GM12864 (cell line): ENCODE measurements at regions not wholly inside any gene's neighbourhood (a gene's known extent, or its start where the extent isn't known, plus 50 kb on each side); places are given as distances from the start of the nearest gene placed in this dataset.

ENCODE experiments used
- DNase-seq: peaks from one replicate; pipeline ENCODE4 v3.0.0-alpha.2; 2011; ENCODE audit warnings: low read depth
- H3K4me3 ChIP-seq: 2 replicates; pipeline ENCODE4 v1.5.1; 2011; ENCODE audit warnings: mild to moderate bottlenecking, low read depth, low read length, control low read depth
- CTCF ChIP-seq: IDR thresholded peaks from 2 replicates; pipeline ENCODE4 v1.5.1; 2011; ENCODE audit warnings: low read depth, mild to moderate bottlenecking, moderate library complexity, low read length, control low read depth, inconsistent platforms; ENCODE audit errors: missing control alignments

GRCh38 chr2:155722290-155722689, 610.2 kb downstream of the NR4A2 start:
- TF ChIP-seq CTCF, result no peak
- H3K4me3 ChIP-seq, result no peak overlapping the region
- DNase-seq, result no peak

- TF ChIP-seq CTCF, result no peak
- H3K4me3 ChIP-seq, result no peak overlapping the region
Observed at GRCh38 chr2:155715705-155716104, 616.8 kb downstream of the NR4A2 start.

DNA sequence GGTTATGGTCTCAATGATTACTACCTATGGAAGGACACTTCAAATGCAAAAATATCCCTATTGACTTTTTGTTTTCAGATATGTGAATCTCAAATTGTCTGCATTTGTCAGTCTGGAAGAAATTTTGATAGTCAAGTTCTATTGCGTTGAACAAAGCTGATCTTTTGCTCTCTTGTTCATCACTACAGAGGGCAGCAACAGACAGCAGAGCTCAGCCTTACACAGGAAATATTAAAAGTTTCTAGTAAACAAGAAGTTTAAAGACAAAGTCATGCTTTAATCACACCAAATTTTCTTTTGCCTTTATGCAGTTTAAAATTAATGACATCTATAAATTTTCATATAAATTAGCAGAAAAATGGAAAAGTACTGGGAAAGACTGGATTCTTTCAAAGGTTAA, 617.5 kb downstream of the NR4A2 start:
- no peak overlapping the region for H3K4me3 ChIP-seq
- TF ChIP-seq CTCF, result no peak
- no peak for DNase-seq

More at GRCh38 chr2:155715705-155716104, 616.8 kb downstream of the NR4A2 start:
- no peak for DNase-seq

DNA sequence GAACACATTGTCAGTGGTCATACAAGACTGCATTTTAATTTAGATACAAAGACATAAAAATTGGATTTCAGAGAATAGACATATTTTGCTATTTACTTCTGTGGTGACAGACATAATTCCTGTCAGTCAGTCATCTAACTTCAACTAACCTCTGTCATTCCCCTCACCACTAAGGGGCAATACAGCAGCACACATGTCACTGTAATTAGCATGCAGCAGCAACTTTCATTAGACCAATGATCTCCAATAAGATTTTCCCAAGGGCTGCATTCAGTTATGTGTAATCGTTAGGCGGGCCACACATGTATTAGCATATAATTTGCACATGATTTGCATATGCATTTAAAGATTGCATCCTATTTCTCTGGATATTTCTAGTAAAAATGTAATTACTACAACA, 624.5 kb downstream of the NR4A2 start:
- no peak overlapping the region for H3K4me3 ChIP-seq
- no peak for TF ChIP-seq CTCF
- no peak for DNase-seq

DNA sequence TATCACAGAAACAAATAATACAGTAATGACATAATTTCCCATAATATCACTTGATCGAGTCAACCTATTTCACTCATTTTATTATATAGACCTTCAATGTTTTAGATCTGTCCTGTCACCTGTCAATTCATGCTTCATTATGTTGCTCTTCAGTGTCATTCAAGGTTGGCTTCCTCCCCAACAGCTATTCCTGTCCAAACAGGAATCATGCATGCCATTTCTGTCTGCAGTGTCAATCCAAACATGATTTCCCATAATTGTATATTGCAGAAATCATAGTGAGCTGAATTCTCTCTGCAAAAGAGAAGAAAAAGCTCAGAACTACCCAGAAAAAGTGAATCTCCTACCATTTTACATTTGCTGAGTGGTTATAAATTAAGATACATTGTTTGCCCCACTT, 628.6 kb downstream of the NR4A2 start:
- no peak for TF ChIP-seq CTCF
- no peak for DNase-seq
- H3K4me3 ChIP-seq, result no peak overlapping the region

GRCh38 chr2:155703048-155703447, 629.5 kb downstream of the NR4A2 start:
- no peak for TF ChIP-seq CTCF
- H3K4me3 ChIP-seq, result no peak overlapping the region
- DNase-seq, result no peak

- no peak for TF ChIP-seq CTCF
- no peak overlapping the region for H3K4me3 ChIP-seq
- DNase-seq, result no peak
Observed at GRCh38 chr2:155701721-155702120, 630.8 kb downstream of the NR4A2 start.
